Erythroblast (primary cell): ENCODE measurements at regions not wholly inside any gene's neighbourhood (a gene's known extent, or its start where the extent isn't known, plus 50 kb on each side); places are given as distances from the start of the nearest gene placed in this dataset.

Experiments
- DNase-seq, 2 experiments: peaks; one replicate each; lab custom pipeline; 2025; lab: John Stamatoyannopoulos, UW
- GATA1 ChIP-seq: IDR thresholded peaks from 2 replicates; pipeline ENCODE4 v1.6.1; 2011; ENCODE audit warnings: low read depth, mild to moderate bottlenecking, control low read depth, low read length, moderate library complexity
- POLR2A ChIP-seq: IDR thresholded peaks from 2 replicates; pipeline ENCODE4 v1.6.1; 2011; ENCODE audit warnings: mild to moderate bottlenecking, low read length

- no peak for DNase-seq
- no peak for TF ChIP-seq POLR2A
- TF ChIP-seq GATA1 = no peak
These were observed 295.6 kb upstream of the RASGRP1 start for GRCh38 chr15:38860253-38860652.

GRCh38 chr15:38860674-38861073, 296.1 kb upstream of the RASGRP1 start:
- no peak for TF ChIP-seq GATA1
- no peak for TF ChIP-seq POLR2A
- DNase-seq = no peak

- TF ChIP-seq POLR2A (no peak), GATA1 (no peak)
- no peak for DNase-seq
These were observed 296.5 kb upstream of the RASGRP1 start for GRCh38 chr15:38861108-38861507.

GRCh38 chr15:38862099-38862498, 297.5 kb upstream of the RASGRP1 start:
- no peak for TF ChIP-seq GATA1
- TF ChIP-seq POLR2A = no peak
- DNase-seq = no peak

- no peak for TF ChIP-seq GATA1
- TF ChIP-seq POLR2A = no peak
- no peak for DNase-seq
These were observed 298.8 kb upstream of the RASGRP1 start for GRCh38 chr15:38863381-38863780.

GRCh38 chr15:38864122-38864521, 299.5 kb upstream of the RASGRP1 start:
- TF ChIP-seq GATA1 (no peak), POLR2A (no peak)
- DNase-seq = no peak

- no peak for DNase-seq
- TF ChIP-seq POLR2A (no peak), GATA1 (no peak)
These were observed 300.4 kb upstream of the RASGRP1 start for GRCh38 chr15:38864827-38865581.

GRCh38 chr15:38867556-38867955, 302.9 kb upstream of the RASGRP1 start:
- no peak for TF ChIP-seq GATA1
- TF ChIP-seq POLR2A = no peak
- no peak for DNase-seq

GRCh38 chr15:38868326-38869114, 303.9 kb upstream of the RASGRP1 start:
- no peak for DNase-seq

GRCh38 chr15:38871638-38872037, 307.0 kb upstream of the RASGRP1 start:
- no peak for TF ChIP-seq POLR2A
- TF ChIP-seq GATA1 = no peak
- DNase-seq = no peak

More at GRCh38 chr15:38868326-38869114, 303.9 kb upstream of the RASGRP1 start:
- TF ChIP-seq GATA1 (no peak), POLR2A (no peak)

GRCh38 chr15:38872732-38873131, 308.1 kb upstream of the RASGRP1 start:
- no peak for DNase-seq
- TF ChIP-seq GATA1 (no peak), POLR2A (no peak)

GRCh38 chr15:38873158-38873557, 308.5 kb upstream of the RASGRP1 start:
- TF ChIP-seq POLR2A (no peak), GATA1 (no peak)
- DNase-seq = no peak

- no peak for DNase-seq
These were observed 309.9 kb upstream of the RASGRP1 start for GRCh38 chr15:38874464-38874863.

GRCh38 chr15:38876211-38876610, 311.6 kb upstream of the RASGRP1 start:
- no peak for TF ChIP-seq GATA1
- TF ChIP-seq POLR2A = no peak
- DNase-seq = no peak

More at GRCh38 chr15:38874464-38874863, 309.9 kb upstream of the RASGRP1 start:
- TF ChIP-seq GATA1 (no peak), POLR2A (no peak)
